GM12864 (cell line): ENCODE measurements at regions not wholly inside any gene's neighbourhood (a gene's known extent, or its start where the extent isn't known, plus 50 kb on each side); places are given as distances from the start of the nearest gene placed in this dataset.

ENCODE experiments used
- DNase-seq: peaks from one replicate; pipeline ENCODE4 v3.0.0-alpha.2; 2011; ENCODE audit warnings: low read depth
- H3K4me3 ChIP-seq: 2 replicates; pipeline ENCODE4 v1.5.1; 2011; ENCODE audit warnings: mild to moderate bottlenecking, low read depth, low read length, control low read depth
- CTCF ChIP-seq: IDR thresholded peaks from 2 replicates; pipeline ENCODE4 v1.5.1; 2011; ENCODE audit warnings: low read depth, mild to moderate bottlenecking, moderate library complexity, low read length, control low read depth, inconsistent platforms; ENCODE audit errors: missing control alignments

- DNase-seq: no peak
- H3K4me3 ChIP-seq: no peak overlapping the region
- TF ChIP-seq CTCF: no peak
Measured at GRCh38 chr11:43212279-43212678, 99.5 kb upstream of the API5 start.

GRCh38 chr11:43214471-43214870 is 97.3 kb upstream of the API5 start:
- no peak for TF ChIP-seq CTCF
- DNase-seq: no peak
- no peak overlapping the region for H3K4me3 ChIP-seq

GRCh38 chr11:43217849-43218248 is 93.9 kb upstream of the API5 start:
- no peak overlapping the region for H3K4me3 ChIP-seq
- no peak for TF ChIP-seq CTCF
- DNase-seq: no peak

- no peak for DNase-seq
- no peak for TF ChIP-seq CTCF
Measured at GRCh38 chr11:43222215-43222614, 89.6 kb upstream of the API5 start.

GRCh38 chr11:43223026-43223425 is 88.8 kb upstream of the API5 start:
- TF ChIP-seq CTCF: no peak
- no peak for DNase-seq
- no peak overlapping the region for H3K4me3 ChIP-seq

More at GRCh38 chr11:43222215-43222614, 89.6 kb upstream of the API5 start:
- no peak overlapping the region for H3K4me3 ChIP-seq

- no peak overlapping the region for H3K4me3 ChIP-seq
- no peak for DNase-seq
Measured at GRCh38 chr11:43234881-43235280, 76.9 kb upstream of the API5 start.

More at GRCh38 chr11:43234881-43235280, 76.9 kb upstream of the API5 start:
- no peak for TF ChIP-seq CTCF
